ENCODE measurements at regions not wholly inside any gene's neighbourhood (a gene's known extent, or its start where the extent isn't known, plus 50 kb on each side); places are given as distances from the start of the nearest gene placed in this dataset.

DNA sequence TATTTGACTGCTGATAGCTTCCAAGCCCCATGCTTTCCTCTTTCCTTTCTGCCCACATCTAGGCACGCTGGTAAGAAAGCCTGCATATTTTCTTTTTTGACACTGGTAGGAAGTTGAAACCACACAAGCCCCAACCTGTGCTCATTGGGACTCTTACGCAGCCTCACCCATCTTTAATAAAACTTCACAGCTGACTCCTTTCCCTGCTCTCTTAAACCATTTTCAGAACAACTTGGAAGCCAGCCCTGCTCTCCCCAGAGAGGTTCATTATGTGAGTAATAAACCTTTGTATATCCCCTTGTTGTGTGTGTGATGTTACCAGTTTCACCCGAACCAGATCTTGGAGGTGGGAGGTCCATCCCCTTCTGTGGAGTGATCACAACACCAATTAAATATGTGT, 268.4 kb downstream of the GPD2 start:
- TF ChIP-seq, protein P1, sequence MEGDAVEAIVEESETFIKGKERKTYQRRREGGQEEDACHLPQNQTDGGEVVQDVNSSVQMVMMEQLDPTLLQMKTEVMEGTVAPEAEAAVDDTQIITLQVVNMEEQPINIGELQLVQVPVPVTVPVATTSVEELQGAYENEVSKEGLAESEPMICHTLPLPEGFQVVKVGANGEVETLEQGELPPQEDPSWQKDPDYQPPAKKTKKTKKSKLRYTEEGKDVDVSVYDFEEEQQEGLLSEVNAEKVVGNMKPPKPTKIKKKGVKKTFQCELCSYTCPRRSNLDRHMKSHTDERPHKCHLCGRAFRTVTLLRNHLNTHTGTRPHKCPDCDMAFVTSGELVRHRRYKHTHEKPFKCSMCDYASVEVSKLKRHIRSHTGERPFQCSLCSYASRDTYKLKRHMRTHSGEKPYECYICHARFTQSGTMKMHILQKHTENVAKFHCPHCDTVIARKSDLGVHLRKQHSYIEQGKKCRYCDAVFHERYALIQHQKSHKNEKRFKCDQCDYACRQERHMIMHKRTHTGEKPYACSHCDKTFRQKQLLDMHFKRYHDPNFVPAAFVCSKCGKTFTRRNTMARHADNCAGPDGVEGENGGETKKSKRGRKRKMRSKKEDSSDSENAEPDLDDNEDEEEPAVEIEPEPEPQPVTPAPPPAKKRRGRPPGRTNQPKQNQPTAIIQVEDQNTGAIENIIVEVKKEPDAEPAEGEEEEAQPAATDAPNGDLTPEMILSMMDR (IDR thresholded peaks at IDR 0.05; ENCODE audit: low read depth, low read length, poor library complexity, severe bottlenecking) = no peak
- no peak for TF ChIP-seq EZH2phosphoT487 (IDR thresholded peaks at IDR 0.05; ENCODE audit: borderline replicate concordance, low read length)

All from DOHH2 (cell line).